Spleen (tissue), 11 donors: ENCODE measurements at regions not wholly inside any gene's neighbourhood (a gene's known extent, or its start where the extent isn't known, plus 50 kb on each side); places are given as distances from the start of the nearest gene placed in this dataset.

ENCODE experiments used
- DNase-seq: peaks from one replicate; pipeline ENCODE4 v3.0.0-alpha.2; 2020
- H3K27ac ChIP-seq, 8 donors: fragments of 200-600 bp; sonication (generic) in 7 of 8; 1 replicate in 4 of 8; 2 replicates in 4 of 8; pipeline versions ENCODE4 v1.5.0 to v1.8.0; 2016 to 2021; ENCODE audit warnings: inconsistent platforms in 4 of 8, mild to moderate bottlenecking in 4 of 8, moderate library complexity in 1 of 8
- H3K27me3 ChIP-seq, 7 donors: fragments of 200-600 bp; sonication (generic) in 6 of 7; replicated peaks in 1 of 7; 1 replicate in 4 of 7; 2 replicates in 3 of 7; pipeline versions ENCODE4 v1.5.0 to v1.8.0; 2016 to 2021; ENCODE audit warnings: inconsistent platforms in 3 of 7, mild to moderate bottlenecking in 1 of 7
- H3K36me3 ChIP-seq, 6 donors: fragments of 200-600 bp; sonication (generic) in 5 of 6; 1 replicate in 4 of 6; 2 replicates in 2 of 6; pipeline versions ENCODE4 v1.5.0 to v1.8.0; 2016 to 2021; ENCODE audit warnings: inconsistent platforms in 2 of 6
- H3K4me1 ChIP-seq, 6 donors: fragments of 200-600 bp; sonication (generic) in 5 of 6; 1 replicate in 3 of 6; 2 replicates in 3 of 6; pipeline versions ENCODE4 v1.5.0 to v1.8.0; 2016 to 2021; ENCODE audit warnings: inconsistent platforms in 3 of 6
- H3K4me3 ChIP-seq, 8 donors: fragments of 200-600 bp; sonication (generic) in 7 of 8; 1 replicate in 4 of 8; 2 replicates in 4 of 8; pipeline versions ENCODE4 v1.5.0 to v1.8.0; 2016 to 2021; ENCODE audit warnings: inconsistent platforms in 4 of 8, mild to moderate bottlenecking in 4 of 8, moderate library complexity in 2 of 8
- H3K9me3 ChIP-seq, 8 donors: fragments of 200-600 bp; sonication (generic) in 7 of 8; 1 replicate in 4 of 8; 2 replicates in 4 of 8; pipeline versions ENCODE4 v1.5.0 to v1.8.0; 2016 to 2021; ENCODE audit warnings: inconsistent platforms in 4 of 8
- CTCF ChIP-seq, 11 experiments: fragments of 200-600 bp in 7 of 11; fragments of 450-650 bp in 4 of 11; sonication (generic) in 4 of 11; IDR thresholded peaks in 8 of 11; conservative IDR thresholded peaks in 3 of 11; 1 replicate in 7 of 11; 2 replicates in 4 of 11; pipeline versions ENCODE4 v1.4.0 to v1.8.0; 2016 to 2021; ENCODE audit warnings: antibody characterized with exemption in 11 of 11, inconsistent platforms in 4 of 11, mild to moderate bottlenecking in 1 of 11
- POLR2A ChIP-seq, 3 donors: fragments of 450-650 bp; IDR thresholded peaks; one replicate each; pipeline ENCODE4 v1.5.1; 2017; ENCODE audit warnings: antibody characterized with exemption in 3 of 3, mild to moderate bottlenecking in 1 of 3
- POLR2AphosphoS5 ChIP-seq, 3 donors: sonication (generic); formaldehyde crosslinking; IDR thresholded peaks; one replicate each; pipeline ENCODE4 v1.5.1; 2017; ENCODE audit warnings: antibody characterized with exemption in 3 of 3
- WGBS, 5 donors: extraction: QIAGEN DNeasy Blood & Tissue Kit in 3 of 5; methylation state at CpG; one replicate each; pipeline versions ENCODE4 v1.1.5 to v1.1.7; 2013 to 2018; 5-methylcytosine and 5-hydroxymethylcytosine counted together
- intact Hi-C: fragments of 100-400 bp; cut with DNase I; formaldehyde crosslinking; loops from one replicate; pipeline ENCODE4 v1.15.0; 2023; ENCODE audit warnings: low total_unique reads
- donor health status: healthy with polysubstance abuse.
- donor health status: DM: no; HTN: no; CAD: no; lungs with moderate emphysema.
- donor health status: DM: no; HTN: no; CAD: no.
- donor health status: Bipolar disorder and iron deficiency.
- donor health status: healthy.
- donor health status: DM: no; HTN: no; CAD: no.
- donor health status: DM: yes; HTN: yes; CAD: no.

GRCh38 chr12:116399055-116399454 lies 121.6 kb upstream of the MED13L start:
- TF ChIP-seq POLR2AphosphoS5 (IDR thresholded peaks at IDR 0.05) (no peak), POLR2A (IDR thresholded peaks at IDR 0.05) (no peak), CTCF (IDR thresholded peaks at IDR 0.05 in 8 of 11, conservative IDR thresholded peaks at IDR 0.05 in 3 of 11) (no peak)
- Histone ChIP-seq H3K36me3 (no peaks in the 10 kb centered on the region), H3K27ac (no peak overlapping the region), H3K4me1 (peaks cover 0 to 1% (median 0%) of the 10 kb centered on the region in 6 donors), H3K27me3 (no peaks in the 10 kb centered on the region), H3K4me3 (no peak overlapping the region), H3K9me3 (peaks cover 0 to 43% (median 32%) of the 10 kb centered on the region in 8 donors)
- no peak for DNase-seq
- intact Hi-C loops, result no loop called here
- WGBS, 5 donors, result 85 to 95% (median 91%) methylated on average over 1 of the region's 1 CpG

- TF ChIP-seq POLR2AphosphoS5 (IDR thresholded peaks at IDR 0.05) (no peak), POLR2A (IDR thresholded peaks at IDR 0.05) (no peak), CTCF (IDR thresholded peaks at IDR 0.05 in 8 of 11, conservative IDR thresholded peaks at IDR 0.05 in 3 of 11) (no peak)
- DNase-seq, result peak; percentile 50
- H3K27ac ChIP-seq, result peak overlapping the region in 3 of 8 donors; percentile 56 to 68 (median 62)
- peaks cover 0 to 9% (median 3%) of the 10 kb centered on the region in 6 donors for H3K4me1 ChIP-seq
- intact Hi-C loops, result no loop called here
- no peaks in the 10 kb centered on the region for H3K27me3 ChIP-seq
- H3K36me3 ChIP-seq, result no peaks in the 10 kb centered on the region
- no peak overlapping the region for H3K4me3 ChIP-seq
- WGBS, 5 donors, result 32 to 59% (median 45%) methylated on average over 4 of the region's 4 CpGs
- H3K9me3 ChIP-seq, result peaks cover 0 to 43% (median 32%) of the 10 kb centered on the region in 8 donors
Measured at GRCh38 chr12:116400636-116401372, 123.3 kb upstream of the MED13L start.

GRCh38 chr12:116401565-116401964 lies 124.1 kb upstream of the MED13L start:
- intact Hi-C loops, result no loop called here
- 78 to 94% (median 92%) methylated on average over 3 of the region's 3 CpGs for WGBS, 5 donors
- no peak for DNase-seq
- H3K9me3 ChIP-seq, result peaks cover 0 to 43% (median 32%) of the 10 kb centered on the region in 8 donors
- H3K4me1 ChIP-seq, result peaks cover 0 to 17% (median 6%) of the 10 kb centered on the region in 6 donors
- TF ChIP-seq POLR2A (IDR thresholded peaks at IDR 0.05), result no peak
- no peak for TF ChIP-seq POLR2AphosphoS5 (IDR thresholded peaks at IDR 0.05)
- no peak for TF ChIP-seq CTCF (IDR thresholded peaks at IDR 0.05 in 8 of 11, conservative IDR thresholded peaks at IDR 0.05 in 3 of 11)
- peak overlapping the region in 3 of 8 donors; percentile 56 to 68 (median 62) for H3K27ac ChIP-seq
- no peak overlapping the region for H3K4me3 ChIP-seq
- H3K36me3 ChIP-seq, result no peaks in the 10 kb centered on the region
- H3K27me3 ChIP-seq, result no peaks in the 10 kb centered on the region

- H3K27me3 ChIP-seq, result no peaks in the 10 kb centered on the region
- TF ChIP-seq CTCF (IDR thresholded peaks at IDR 0.05 in 8 of 11, conservative IDR thresholded peaks at IDR 0.05 in 3 of 11) (no peak), POLR2AphosphoS5 (IDR thresholded peaks at IDR 0.05) (no peak), POLR2A (IDR thresholded peaks at IDR 0.05) (no peak)
- whole genome bisulfite sequencing, 5 donors, result 80 to 88% (median 85%) methylated on average over 11 of the region's 11 CpGs
- no peaks in the 10 kb centered on the region for H3K36me3 ChIP-seq
- no peak for DNase-seq
- peak overlapping the region in 1 of 8 donors; percentile 62 for H3K27ac ChIP-seq
- H3K4me3 ChIP-seq, result no peak overlapping the region
- intact Hi-C loops, result no loop called here
- peaks cover 0 to 25% (median 8%) of the 10 kb centered on the region in 6 donors for H3K4me1 ChIP-seq
- H3K9me3 ChIP-seq, result peaks cover 0 to 40% (median 28%) of the 10 kb centered on the region in 8 donors
Measured at GRCh38 chr12:116402163-116402939, 124.9 kb upstream of the MED13L start.
